Cardiac fibroblast (primary cell): ENCODE measurements at regions not wholly inside any gene's neighbourhood (a gene's known extent, or its start where the extent isn't known, plus 50 kb on each side); places are given as distances from the start of the nearest gene placed in this dataset.
"Not testable (repeated sequence)": the region's sequence is repeated elsewhere in the genome, so short reads cannot be mapped to it uniquely, and the experiment has no call there.

Source experiments
- DNase-seq, 2 donors: peaks; one replicate each; pipeline versions ENCODE4 v3.0.0 to v3.0.0-alpha.2; 2010; ENCODE audit warnings: low read depth in 2 of 2
- H3K4me3 ChIP-seq, 2 donors: replicated peaks in 1 of 2; 1 replicate in 1 of 2; 2 replicates in 1 of 2; pipeline ENCODE4 v1.5.1; 2011; ENCODE audit warnings: low read depth in 2 of 2, low read length in 2 of 2, mild to moderate bottlenecking in 2 of 2, moderate library complexity in 1 of 2
- TF ChIP-seq, protein P1 (sequence below): IDR thresholded peaks from one replicate; pipeline ENCODE4 v1.5.1; 2011; ENCODE audit warnings: low read depth, mild to moderate bottlenecking, low read length, inconsistent platforms

DNA sequence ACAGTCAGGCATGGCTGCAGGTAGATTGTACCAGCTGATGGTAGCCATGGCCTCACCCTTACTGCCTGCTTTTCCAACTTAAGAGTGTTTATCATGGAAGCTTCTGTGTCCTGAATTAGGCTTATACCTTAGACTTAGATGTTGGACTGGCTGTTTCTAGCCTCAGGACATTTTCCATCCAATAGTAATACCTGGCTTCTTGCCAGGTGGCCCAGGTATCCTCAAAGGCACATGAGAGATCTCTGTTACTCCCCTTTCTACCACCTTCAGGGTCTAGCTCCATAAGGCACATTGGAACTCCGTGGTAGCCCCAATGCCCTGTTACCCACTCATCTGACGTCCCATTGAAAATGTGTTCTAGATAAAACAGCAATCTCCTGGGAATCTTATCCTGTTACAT lies 407.5 kb downstream of the SPRY2 start:
- H3K4me3 ChIP-seq, result no peak overlapping the region
- no peak for DNase-seq
- TF ChIP-seq, protein P1, sequence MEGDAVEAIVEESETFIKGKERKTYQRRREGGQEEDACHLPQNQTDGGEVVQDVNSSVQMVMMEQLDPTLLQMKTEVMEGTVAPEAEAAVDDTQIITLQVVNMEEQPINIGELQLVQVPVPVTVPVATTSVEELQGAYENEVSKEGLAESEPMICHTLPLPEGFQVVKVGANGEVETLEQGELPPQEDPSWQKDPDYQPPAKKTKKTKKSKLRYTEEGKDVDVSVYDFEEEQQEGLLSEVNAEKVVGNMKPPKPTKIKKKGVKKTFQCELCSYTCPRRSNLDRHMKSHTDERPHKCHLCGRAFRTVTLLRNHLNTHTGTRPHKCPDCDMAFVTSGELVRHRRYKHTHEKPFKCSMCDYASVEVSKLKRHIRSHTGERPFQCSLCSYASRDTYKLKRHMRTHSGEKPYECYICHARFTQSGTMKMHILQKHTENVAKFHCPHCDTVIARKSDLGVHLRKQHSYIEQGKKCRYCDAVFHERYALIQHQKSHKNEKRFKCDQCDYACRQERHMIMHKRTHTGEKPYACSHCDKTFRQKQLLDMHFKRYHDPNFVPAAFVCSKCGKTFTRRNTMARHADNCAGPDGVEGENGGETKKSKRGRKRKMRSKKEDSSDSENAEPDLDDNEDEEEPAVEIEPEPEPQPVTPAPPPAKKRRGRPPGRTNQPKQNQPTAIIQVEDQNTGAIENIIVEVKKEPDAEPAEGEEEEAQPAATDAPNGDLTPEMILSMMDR, result no peak

DNA sequence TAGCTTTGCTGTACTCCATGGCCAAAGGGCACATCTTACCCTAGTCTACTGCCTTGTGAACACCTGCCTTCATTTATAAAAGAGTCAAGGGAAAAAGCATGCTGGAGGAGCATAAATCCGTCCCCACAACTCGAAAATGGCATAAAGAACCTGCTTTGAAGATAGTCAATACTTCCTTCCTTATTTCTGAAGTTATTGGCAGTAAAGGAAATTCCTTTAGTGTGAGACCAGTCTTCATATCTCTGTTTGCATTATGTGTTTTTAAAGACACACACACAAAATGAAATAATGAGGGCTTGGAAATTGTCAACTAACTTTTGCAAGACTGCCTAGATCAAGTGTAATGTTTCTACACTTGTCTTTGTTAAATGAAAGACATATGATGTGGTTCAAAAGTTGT lies 408.4 kb downstream of the SPRY2 start:
- TF ChIP-seq, protein P1, result no peak
- DNase-seq, result no peak
- no peak overlapping the region for H3K4me3 ChIP-seq

DNA sequence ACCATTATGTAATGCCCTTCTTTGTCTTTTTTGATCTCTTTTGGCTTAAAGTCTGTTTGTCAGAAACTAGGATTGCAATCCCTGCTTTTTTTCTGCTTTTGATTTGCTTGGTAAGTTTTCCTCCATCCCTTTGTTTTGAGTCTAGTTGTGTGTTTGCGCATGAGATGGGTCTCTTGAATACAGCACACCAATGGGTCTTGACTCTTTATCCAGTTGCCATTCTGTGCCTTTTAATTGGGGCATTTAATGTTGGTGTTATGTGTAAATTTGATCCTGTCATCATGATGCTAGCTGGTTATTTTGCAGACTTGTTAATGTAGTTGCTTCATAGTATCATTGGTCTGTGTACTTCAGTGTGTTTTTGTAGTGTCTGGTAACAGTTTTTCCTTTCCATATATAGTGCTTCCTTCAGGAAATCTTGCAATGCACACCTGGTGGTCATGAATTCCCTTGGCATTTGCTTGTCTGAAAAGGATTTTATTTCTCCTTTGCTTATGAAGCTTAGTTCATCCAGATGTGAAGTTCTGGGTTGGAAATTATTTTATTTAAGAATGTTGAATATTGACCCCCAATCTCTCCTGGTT lies 416.9 kb downstream of the SPRY2 start:
- DNase-seq, H3K4me3 ChIP-seq: not testable (repeated sequence)

DNA sequence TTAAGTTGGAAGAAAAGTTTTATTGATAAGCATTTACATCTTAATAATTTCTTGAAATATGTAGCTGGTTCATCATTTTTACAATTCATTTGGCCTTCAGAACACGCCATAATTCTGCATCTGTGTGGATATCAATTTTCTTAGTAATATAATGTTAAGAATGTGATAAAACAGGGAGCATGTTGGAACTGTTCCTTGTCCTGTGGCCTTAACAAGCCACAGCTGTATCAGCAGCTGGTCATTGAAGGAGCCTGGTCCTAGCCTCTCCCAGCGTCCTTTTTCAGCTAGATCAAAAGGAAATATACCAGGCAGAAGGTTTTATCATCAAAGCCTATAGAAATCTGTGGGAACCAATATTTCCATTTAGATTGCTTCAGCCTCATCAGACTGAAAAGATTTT lies 421.8 kb downstream of the SPRY2 start:
- TF ChIP-seq, protein P1, result no peak
- no peak for DNase-seq
- no peak overlapping the region for H3K4me3 ChIP-seq

DNA sequence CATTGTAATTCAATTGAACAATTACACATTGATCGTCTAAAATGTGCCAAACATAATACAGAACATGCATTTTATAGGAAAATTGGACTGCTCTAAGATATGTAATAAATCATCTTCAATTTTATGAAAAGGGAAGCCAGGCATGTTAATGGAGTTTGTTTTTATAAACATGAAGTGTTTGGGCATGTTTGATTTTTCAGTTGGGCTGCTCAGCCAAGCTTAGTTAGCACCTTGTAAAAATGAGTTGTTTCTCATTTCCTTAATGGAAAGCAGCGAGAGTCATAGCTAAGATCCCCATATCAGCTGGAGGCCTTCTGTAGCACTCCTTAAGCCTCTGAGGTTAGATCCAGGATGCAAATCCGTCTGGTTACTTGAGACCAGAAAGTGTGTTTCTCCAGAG lies 422.3 kb downstream of the SPRY2 start:
- H3K4me3 ChIP-seq, result no peak overlapping the region
- no peak for DNase-seq
- TF ChIP-seq, protein P1, result no peak

DNA sequence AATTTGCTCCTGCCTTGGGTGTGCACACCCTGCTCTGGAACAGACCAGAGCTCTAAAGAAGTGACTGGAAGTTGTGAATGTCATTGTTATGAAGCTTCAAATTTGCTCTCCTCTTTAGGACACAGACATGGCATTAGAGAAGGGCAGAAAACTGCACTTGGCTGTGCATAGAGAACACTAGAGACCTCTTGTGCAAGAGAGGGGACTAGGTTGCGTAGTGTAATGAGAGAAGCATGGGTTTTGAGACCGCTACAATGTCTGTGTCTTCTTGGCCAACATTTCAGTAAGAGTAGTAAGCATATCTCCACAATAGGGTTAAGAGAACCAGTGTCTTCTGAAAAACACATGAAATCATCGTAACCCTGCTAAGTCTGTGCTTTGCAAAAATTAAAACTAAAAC lies 423.3 kb downstream of the SPRY2 start:
- H3K4me3 ChIP-seq, result no peak overlapping the region
- DNase-seq, result no peak
- TF ChIP-seq, protein P1, result no peak

DNA sequence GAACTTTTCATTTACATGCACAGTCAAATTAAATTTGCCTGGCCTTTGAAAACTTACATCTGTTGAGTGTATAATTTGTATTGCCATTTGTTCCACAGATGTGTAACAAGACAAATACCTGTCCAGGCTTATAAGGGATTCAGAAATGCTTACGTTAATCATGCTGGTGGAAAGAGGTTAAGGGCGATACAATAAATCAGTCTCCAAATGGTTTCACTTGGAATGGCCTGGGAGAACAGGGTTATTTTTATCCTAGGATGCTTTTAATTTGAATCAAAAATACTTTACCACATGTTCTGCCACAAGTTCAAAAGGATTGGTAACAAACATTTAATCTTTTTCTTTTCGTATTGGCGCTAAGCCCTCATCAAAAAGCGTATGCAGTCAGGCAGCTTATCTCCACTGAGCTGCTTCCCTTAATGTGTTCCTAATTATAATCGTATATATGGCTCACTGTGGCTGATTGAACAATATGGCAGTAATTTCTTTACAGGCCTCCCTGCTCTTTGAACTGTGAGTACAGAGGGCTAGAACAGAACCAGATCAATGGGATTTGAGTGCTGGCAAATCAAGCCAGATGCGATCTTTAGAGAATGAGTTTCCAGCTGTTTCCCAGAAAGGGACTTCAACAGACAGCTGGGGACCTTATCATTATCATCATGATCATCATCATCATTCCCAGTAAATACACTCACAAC lies 425.7 kb downstream of the SPRY2 start:
- TF ChIP-seq, protein P1, result no peak
- DNase-seq, result no peak
- H3K4me3 ChIP-seq, result no peak overlapping the region
